22Rv1 (cell line): ENCODE measurements at regions not wholly inside any gene's neighbourhood (a gene's known extent, or its start where the extent isn't known, plus 50 kb on each side); places are given as distances from the start of the nearest gene placed in this dataset.

Experiments used
- CTCF ChIP-seq: fragments of 450-650 bp; IDR thresholded peaks from 2 replicates; pipeline ENCODE4 v1.5.1; 2017; ENCODE audit warnings: mild to moderate bottlenecking
- ZFX ChIP-seq: fragments of 450-650 bp; IDR thresholded peaks from 2 replicates; pipeline ENCODE4 v1.6.1; 2017; ENCODE audit warnings: antibody characterized with exemption, borderline replicate concordance

- no peak for TF ChIP-seq CTCF
- no peak for TF ChIP-seq ZFX
These were observed 79.7 kb upstream of the LRATD1 start for GRCh38 chr2:14552818-14553217.
